ENCODE measurements at regions not wholly inside any gene's neighbourhood (a gene's known extent, or its start where the extent isn't known, plus 50 kb on each side); places are given as distances from the start of the nearest gene placed in this dataset.

GRCh38 chr7:113394856-113395255 lies 276.5 kb upstream of the SMIM30 start:
- TF ChIP-seq CTCF (IDR thresholded peaks at IDR 0.05) (no peak), POLR2A (IDR thresholded peaks at IDR 0.05) (no peak), POLR2AphosphoS5 (IDR thresholded peaks at IDR 0.05) (no peak)

All from transverse colon (tissue), 4 donors.